ENCODE measurements at regions not wholly inside any gene's neighbourhood (a gene's known extent, or its start where the extent isn't known, plus 50 kb on each side); places are given as distances from the start of the nearest gene placed in this dataset.

DNA sequence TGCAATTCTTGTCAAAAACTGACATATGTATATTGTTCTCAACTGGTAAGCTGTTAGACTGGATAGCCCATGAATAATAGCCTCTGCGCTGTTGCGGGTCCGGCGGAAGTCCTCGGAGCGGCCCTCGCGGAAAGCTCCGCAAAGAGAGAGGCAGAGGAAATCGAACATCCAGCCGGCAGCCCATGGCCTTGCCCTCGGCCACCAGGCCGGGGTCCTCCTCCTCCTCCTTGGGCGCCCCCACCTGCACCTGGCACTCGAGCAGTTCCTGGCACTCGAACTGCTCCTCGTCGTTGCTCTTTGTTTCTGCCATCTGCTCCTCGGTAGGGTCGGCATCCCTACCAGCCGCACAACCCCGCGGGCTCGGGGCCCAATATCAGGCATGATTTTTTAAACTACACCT, 1176.3 kb downstream of the PCDH18 start:
- no peak for DNase-seq

- no peak for DNase-seq
Measured at GRCh38 chr4:136343340-136343739, 1189.0 kb downstream of the PCDH18 start.

- DNase-seq = no peak
Measured at GRCh38 chr4:136342666-136343065, 1189.6 kb downstream of the PCDH18 start.

GRCh38 chr4:136337216-136337615, 1195.1 kb downstream of the PCDH18 start:
- DNase-seq = no peak

GRCh38 chr4:136336479-136336878, 1195.8 kb downstream of the PCDH18 start:
- no peak for DNase-seq

GRCh38 chr4:136329042-136329662, 1203.1 kb downstream of the PCDH18 start:
- no peak for DNase-seq

DNA sequence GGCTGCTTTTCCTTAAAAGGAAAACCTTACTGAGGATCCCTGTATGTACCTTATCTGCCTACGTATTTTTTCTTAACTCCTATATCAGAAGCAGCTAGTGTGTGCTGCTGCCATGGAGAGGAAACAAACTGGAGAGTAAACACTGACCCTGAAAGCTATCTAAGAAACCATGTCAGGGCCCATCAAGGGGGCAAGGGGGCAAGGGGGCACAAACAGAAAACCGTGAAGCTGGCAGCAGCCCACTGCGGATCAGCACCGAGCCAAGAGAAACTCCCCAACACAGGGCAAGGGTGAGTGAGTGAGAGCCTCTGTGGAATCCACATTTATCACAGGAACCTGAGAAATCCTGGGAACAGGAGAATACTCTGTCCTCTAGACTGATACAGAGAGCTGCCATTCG, 1204.2 kb downstream of the PCDH18 start:
- DNase-seq = no peak

- DNase-seq = no peak
Measured at GRCh38 chr4:136320465-136320813, 1211.9 kb downstream of the PCDH18 start.

GRCh38 chr4:136319789-136320464, 1212.4 kb downstream of the PCDH18 start:
- no peak for DNase-seq

- no peak for DNase-seq
Measured at GRCh38 chr4:136316961-136317360, 1215.3 kb downstream of the PCDH18 start.

- DNase-seq = no peak
Measured at GRCh38 chr4:136314686-136315085, 1217.6 kb downstream of the PCDH18 start.

DNA sequence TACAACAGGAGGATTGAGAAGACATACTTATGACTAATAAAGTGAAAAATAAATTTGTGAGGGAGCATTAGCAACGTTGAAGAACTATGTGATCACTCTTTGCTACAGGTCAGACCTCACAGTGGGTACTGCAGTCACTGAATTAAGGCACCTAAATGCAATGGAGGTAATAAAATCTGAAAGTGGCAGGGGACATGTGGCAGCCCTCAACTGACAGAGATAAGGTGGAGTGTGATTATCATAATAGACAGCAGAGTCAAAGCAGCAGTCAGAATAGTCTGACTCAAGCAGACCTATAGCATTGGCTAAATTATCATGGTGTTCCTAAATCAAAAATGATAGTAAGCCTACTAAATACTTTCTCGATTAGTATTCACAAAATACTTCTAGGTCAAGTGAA, 1220.5 kb downstream of the PCDH18 start:
- DNase-seq = no peak

- no peak for DNase-seq
Measured at GRCh38 chr4:136307765-136308164, 1224.5 kb downstream of the PCDH18 start.

DNA sequence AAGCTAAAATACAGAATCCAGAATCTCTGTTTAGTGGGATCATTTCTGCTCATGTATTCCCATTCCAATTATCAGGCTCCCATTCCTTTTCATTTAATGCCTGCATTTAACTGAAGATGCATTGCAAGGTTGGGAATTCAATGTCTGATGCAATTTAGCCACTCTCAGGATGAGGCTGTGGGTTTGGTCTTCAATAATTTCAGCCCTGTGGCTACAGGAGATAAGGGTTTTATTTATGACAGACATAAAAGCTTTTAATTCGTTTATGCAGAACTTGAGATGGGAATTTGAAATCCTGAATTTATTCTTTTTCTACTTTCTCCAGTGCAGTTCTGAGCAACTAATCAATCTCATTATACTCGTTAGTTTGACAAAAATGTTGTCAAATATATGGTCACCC, 1225.9 kb downstream of the PCDH18 start:
- no peak for DNase-seq

GRCh38 chr4:136302566-136302965, 1229.7 kb downstream of the PCDH18 start:
- DNase-seq = no peak

- no peak for DNase-seq
Measured at GRCh38 chr4:136301749-136302495, 1230.4 kb downstream of the PCDH18 start.

DNA sequence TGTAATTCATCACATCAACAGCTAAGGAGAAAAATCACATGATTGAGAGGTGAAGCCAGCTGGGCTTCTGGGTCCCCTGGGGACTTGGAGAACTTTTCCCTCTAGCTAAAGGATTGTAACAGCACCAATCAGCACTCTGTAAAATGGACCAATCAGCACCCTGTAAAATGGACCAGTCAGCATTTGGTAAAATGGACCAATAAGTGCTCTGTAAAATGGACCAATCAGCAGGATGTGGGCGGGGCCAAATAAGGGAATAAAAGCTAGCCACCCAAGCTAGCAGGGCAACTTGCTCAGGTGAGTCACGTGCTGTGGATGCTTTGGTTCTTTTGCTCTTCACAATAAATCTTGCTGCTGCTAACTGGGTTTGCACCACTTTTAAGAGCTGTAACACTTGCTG, 1248.3 kb downstream of the PCDH18 start:
- DNase-seq = no peak

- no peak for DNase-seq
Measured at GRCh38 chr4:136281889-136282288, 1250.4 kb downstream of the PCDH18 start.

GRCh38 chr4:136281307-136281706, 1251.0 kb downstream of the PCDH18 start:
- DNase-seq = peak; percentile 4

- no peak for DNase-seq
Measured at GRCh38 chr4:136277741-136278140, 1254.6 kb downstream of the PCDH18 start.

- DNase-seq = no peak
Measured at GRCh38 chr4:136246876-136247275, 1285.4 kb downstream of the PCDH18 start.

DNA sequence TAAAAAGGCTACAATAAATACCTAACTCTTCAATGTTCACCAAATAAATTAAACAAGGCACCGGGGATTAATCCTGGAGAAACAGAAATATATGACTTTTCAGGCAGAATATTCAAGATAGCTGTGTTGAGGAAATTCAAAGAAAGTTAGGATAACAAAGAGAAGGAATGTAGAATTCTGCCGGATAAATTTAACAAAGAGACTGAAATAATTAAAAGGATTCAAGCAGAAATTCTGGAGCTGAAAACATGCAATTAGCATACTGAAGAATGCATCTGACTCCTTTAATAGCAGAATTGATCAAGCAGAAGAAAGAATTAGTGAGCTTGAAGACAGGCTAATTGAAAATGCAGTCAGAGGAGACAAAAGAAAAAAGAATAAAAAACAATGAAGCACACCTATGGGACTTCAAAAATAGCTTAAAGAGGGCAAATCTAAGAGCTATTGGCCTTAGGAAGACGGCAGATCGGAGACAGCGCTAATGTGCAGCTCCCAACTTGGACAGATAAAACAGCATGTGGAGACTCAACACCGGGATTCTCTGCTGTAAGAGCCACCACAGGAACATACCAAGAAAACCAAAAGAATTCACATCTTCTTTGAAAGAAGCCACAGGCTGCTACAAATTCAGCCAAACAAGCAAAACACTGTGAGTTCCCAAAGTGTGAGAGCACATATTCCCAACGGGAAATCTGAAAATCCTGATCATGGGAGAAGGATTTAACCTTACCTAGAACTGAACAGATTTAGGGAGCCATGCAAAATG, 1290.9 kb downstream of the PCDH18 start:
- DNase-seq = no peak

DNA sequence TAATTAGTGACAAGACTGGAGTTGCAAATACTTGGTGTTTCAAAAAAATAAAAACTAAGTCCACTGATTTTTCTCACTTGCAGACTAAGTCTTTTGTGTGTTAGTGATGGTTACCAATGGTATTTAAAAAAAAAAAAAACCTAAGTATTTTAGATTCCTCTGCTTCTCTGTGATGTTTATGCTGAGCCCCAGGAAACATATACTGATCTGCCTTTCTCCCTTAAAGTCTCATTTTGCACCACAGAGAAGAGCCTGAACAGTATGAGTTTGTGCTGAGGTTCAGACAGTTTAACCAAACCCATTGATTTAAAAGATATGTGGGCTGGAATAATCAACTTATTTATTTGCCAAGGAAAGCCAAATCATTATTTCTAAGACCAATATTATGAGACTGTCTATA, 1305.0 kb downstream of the PCDH18 start:
- no peak for DNase-seq

All from NCI-H146 (cell line).